ENCODE measurements at regions not wholly inside any gene's neighbourhood (a gene's known extent, or its start where the extent isn't known, plus 50 kb on each side); places are given as distances from the start of the nearest gene placed in this dataset.
"Not testable (repeated sequence)": the region's sequence is repeated elsewhere in the genome, so short reads cannot be mapped to it uniquely, and the experiment has no call there.

GRCh38 chr4:138451276-138451663, 209.1 kb upstream of the SLC7A11 start:
- no CpG with 5 or more reads among the region's 1 CpG for WGBS, 2 experiments (ENCODE audit: insufficient coverage in 2 of 2)
- no peaks in the 10 kb centered on the region for H3K4me1 ChIP-seq (ENCODE audit: control insufficient read depth, insufficient read depth, low read length, poor library complexity, severe bottlenecking)
- H3K4me3 ChIP-seq (ENCODE audit: extremely low read depth, insufficient read depth, low read length, poor library complexity, severe bottlenecking), result no peak overlapping the region
- H3K36me3 ChIP-seq (ENCODE audit: control insufficient read depth, insufficient read depth, low read length), result no peaks in the 10 kb centered on the region
- no peak overlapping the region for H3K27ac ChIP-seq (ENCODE audit: low read depth, low read length, severe bottlenecking)
- H3K9me3 ChIP-seq (ENCODE audit: control insufficient read depth, low read length), result no peaks in the 10 kb centered on the region

DNA sequence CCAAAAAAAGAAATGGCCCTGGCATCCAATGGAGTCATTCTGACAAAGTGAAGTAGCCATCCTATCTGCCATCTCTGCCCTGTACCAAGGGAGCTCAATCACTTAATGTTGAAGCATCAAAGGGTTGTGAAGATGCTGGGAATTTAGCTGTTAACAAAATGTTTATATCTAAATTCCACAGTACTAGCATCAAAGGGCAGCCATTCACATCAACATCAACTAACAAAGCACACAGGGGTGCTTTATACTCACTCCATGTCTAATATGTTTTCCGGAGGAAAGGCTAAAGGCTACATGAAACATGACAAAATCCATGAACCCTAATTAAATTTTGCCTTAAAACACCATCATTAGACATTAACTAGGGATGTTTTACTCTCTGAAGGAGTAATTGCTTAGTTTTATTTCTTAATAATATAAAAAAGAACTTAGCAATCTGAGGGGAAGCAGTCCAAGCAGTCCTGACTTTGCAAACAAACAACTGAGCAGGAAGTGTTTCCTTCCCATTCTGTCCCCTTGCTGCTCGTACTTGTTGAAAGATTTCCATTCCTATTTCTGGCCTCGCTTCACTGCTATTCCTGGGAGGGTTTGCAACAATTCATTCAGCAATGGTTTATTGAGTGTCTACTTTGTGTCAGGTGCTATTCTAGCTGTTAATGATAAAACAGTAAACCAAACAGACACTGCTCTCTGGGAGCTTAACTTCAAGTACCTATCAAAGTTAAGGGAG, 208.6 kb upstream of the SLC7A11 start:
- Histone ChIP-seq H3K4me3 (ENCODE audit: extremely low read depth, insufficient read depth, low read length, poor library complexity, severe bottlenecking) (no peak overlapping the region), H3K36me3 (ENCODE audit: control insufficient read depth, insufficient read depth, low read length) (no peaks in the 10 kb centered on the region), H3K4me1 (ENCODE audit: control insufficient read depth, insufficient read depth, low read length, poor library complexity, severe bottlenecking) (no peaks in the 10 kb centered on the region), H3K27ac (ENCODE audit: low read depth, low read length, severe bottlenecking) (no peak overlapping the region), H3K9me3 (ENCODE audit: control insufficient read depth, low read length) (no peaks in the 10 kb centered on the region)
- WGBS, 2 experiments (ENCODE audit: insufficient coverage in 2 of 2), result 71 to 80% methylated on average over 1 of the region's 3 CpGs

GRCh38 chr4:138449938-138450337, 207.8 kb upstream of the SLC7A11 start:
- no peak overlapping the region for H3K27ac ChIP-seq (ENCODE audit: low read depth, low read length, severe bottlenecking)
- no peaks in the 10 kb centered on the region for H3K9me3 ChIP-seq (ENCODE audit: control insufficient read depth, low read length)
- no peaks in the 10 kb centered on the region for H3K36me3 ChIP-seq (ENCODE audit: control insufficient read depth, insufficient read depth, low read length)
- no peak overlapping the region for H3K4me3 ChIP-seq (ENCODE audit: extremely low read depth, insufficient read depth, low read length, poor library complexity, severe bottlenecking)
- no peaks in the 10 kb centered on the region for H3K4me1 ChIP-seq (ENCODE audit: control insufficient read depth, insufficient read depth, low read length, poor library complexity, severe bottlenecking)
- 83 to 94% methylated on average over 2 of the region's 3 CpGs for WGBS, 2 experiments (ENCODE audit: insufficient coverage in 2 of 2)

GRCh38 chr4:138448169-138448568, 206.0 kb upstream of the SLC7A11 start:
- WGBS, 2 experiments (ENCODE audit: insufficient coverage in 2 of 2), result no CpG with 5 or more reads among the region's 1 CpG
- Histone ChIP-seq H3K36me3 (ENCODE audit: control insufficient read depth, insufficient read depth, low read length) (no peaks in the 10 kb centered on the region), H3K4me1 (ENCODE audit: control insufficient read depth, insufficient read depth, low read length, poor library complexity, severe bottlenecking) (no peaks in the 10 kb centered on the region), H3K4me3 (ENCODE audit: extremely low read depth, insufficient read depth, low read length, poor library complexity, severe bottlenecking) (no peak overlapping the region), H3K27ac (ENCODE audit: low read depth, low read length, severe bottlenecking) (no peak overlapping the region), H3K9me3 (ENCODE audit: control insufficient read depth, low read length) (no peaks in the 10 kb centered on the region)

GRCh38 chr4:138446456-138446855, 204.3 kb upstream of the SLC7A11 start:
- H3K4me3 ChIP-seq (ENCODE audit: extremely low read depth, insufficient read depth, low read length, poor library complexity, severe bottlenecking), result no peak overlapping the region
- 100% methylated on average over 1 of the region's 5 CpGs for WGBS, 2 experiments (ENCODE audit: insufficient coverage in 2 of 2)
- no peaks in the 10 kb centered on the region for H3K4me1 ChIP-seq (ENCODE audit: control insufficient read depth, insufficient read depth, low read length, poor library complexity, severe bottlenecking)
- no peak overlapping the region for H3K27ac ChIP-seq (ENCODE audit: low read depth, low read length, severe bottlenecking)
- H3K9me3 ChIP-seq (ENCODE audit: control insufficient read depth, low read length), result no peaks in the 10 kb centered on the region
- H3K36me3 ChIP-seq (ENCODE audit: control insufficient read depth, insufficient read depth, low read length), result no peaks in the 10 kb centered on the region

DNA sequence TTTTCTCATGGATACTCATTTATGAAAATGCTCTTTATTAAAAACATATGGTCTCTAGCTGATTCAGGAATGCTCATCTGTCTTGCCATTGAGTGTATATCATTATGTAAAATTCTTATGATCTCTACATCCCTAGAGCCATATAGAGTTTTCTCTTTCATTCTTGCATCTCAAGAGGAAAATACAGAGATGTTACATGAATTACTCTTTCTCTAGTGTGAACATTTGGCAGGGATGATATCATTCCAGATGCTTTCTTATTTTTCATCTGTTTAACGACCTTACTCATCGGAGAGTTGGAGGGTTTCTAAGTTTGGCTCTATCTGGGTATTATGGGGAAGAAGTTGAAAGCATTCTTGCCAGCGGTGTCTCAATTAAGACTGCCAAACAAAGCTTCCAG, 202.9 kb upstream of the SLC7A11 start:
- H3K9me3 ChIP-seq (ENCODE audit: control insufficient read depth, low read length), result no peaks in the 10 kb centered on the region
- no peaks in the 10 kb centered on the region for H3K36me3 ChIP-seq (ENCODE audit: control insufficient read depth, insufficient read depth, low read length)
- no peak overlapping the region for H3K27ac ChIP-seq (ENCODE audit: low read depth, low read length, severe bottlenecking)
- no peaks in the 10 kb centered on the region for H3K4me1 ChIP-seq (ENCODE audit: control insufficient read depth, insufficient read depth, low read length, poor library complexity, severe bottlenecking)
- no CpG with 5 or more reads among the region's 3 CpGs for WGBS, 2 experiments (ENCODE audit: insufficient coverage in 2 of 2)
- no peak overlapping the region for H3K4me3 ChIP-seq (ENCODE audit: extremely low read depth, insufficient read depth, low read length, poor library complexity, severe bottlenecking)

- Histone ChIP-seq H3K4me1 (ENCODE audit: control insufficient read depth, insufficient read depth, low read length, poor library complexity, severe bottlenecking) (no peaks in the 10 kb centered on the region), H3K27ac (ENCODE audit: low read depth, low read length, severe bottlenecking) (no peak overlapping the region), H3K4me3 (ENCODE audit: extremely low read depth, insufficient read depth, low read length, poor library complexity, severe bottlenecking) (no peak overlapping the region), H3K9me3 (ENCODE audit: control insufficient read depth, low read length) (no peaks in the 10 kb centered on the region), H3K36me3 (ENCODE audit: control insufficient read depth, insufficient read depth, low read length) (no peaks in the 10 kb centered on the region)
- WGBS, 2 experiments (ENCODE audit: insufficient coverage in 2 of 2), result no CpG with 5 or more reads among the region's 2 CpGs
Measured at GRCh38 chr4:138444260-138444659, 202.1 kb upstream of the SLC7A11 start.

DNA sequence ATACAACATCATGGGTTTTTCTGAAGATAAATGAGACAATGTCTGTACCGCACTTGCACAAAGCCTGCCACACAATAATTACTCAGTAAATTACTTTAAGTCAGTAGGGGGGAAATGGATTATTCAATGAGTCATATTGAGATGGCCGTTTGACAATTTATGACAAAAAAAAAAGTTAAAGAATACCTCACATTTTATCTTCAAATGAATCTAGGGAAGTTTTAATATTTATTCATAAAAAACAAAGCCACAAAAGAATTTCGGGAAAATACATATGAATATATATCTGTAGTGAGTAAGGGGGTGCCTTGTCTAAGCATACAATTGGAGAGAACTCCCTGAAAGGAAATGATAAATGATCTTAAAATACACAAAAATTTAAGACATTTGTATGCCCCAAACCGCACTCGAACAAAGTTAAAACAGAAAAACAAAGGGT, 197.0 kb upstream of the SLC7A11 start:
- Histone ChIP-seq H3K4me3 (ENCODE audit: extremely low read depth, insufficient read depth, low read length, poor library complexity, severe bottlenecking) (no peak overlapping the region), H3K36me3 (ENCODE audit: control insufficient read depth, insufficient read depth, low read length) (no peaks in the 10 kb centered on the region), H3K27ac (ENCODE audit: low read depth, low read length, severe bottlenecking) (no peak overlapping the region), H3K4me1 (ENCODE audit: control insufficient read depth, insufficient read depth, low read length, poor library complexity, severe bottlenecking) (no peaks in the 10 kb centered on the region), H3K9me3 (ENCODE audit: control insufficient read depth, low read length) (no peaks in the 10 kb centered on the region)
- no CpG with 5 or more reads among the region's 5 CpGs for WGBS, 2 experiments (ENCODE audit: insufficient coverage in 2 of 2)

DNA sequence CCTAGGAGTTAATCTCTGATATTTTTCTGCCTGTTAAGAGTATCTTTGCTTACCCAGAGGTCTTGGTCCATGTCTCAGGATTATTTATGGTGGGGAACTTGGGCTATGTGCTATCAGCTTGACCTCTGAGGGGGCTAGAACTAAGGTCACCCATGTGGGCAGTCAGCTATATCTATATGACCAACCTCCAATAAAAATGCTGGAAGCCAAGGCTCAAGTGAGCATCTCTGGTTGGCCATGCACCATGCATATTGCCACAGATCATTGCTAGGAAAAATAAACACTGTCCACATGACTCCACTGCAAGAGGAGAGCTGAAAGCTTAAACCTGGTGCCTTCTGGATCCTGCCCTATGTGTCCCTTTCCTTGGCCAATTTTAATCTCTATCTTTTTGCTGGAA, 196.5 kb upstream of the SLC7A11 start:
- Histone ChIP-seq H3K27ac (ENCODE audit: low read depth, low read length, severe bottlenecking) (no peak overlapping the region), H3K4me1 (ENCODE audit: control insufficient read depth, insufficient read depth, low read length, poor library complexity, severe bottlenecking) (no peaks in the 10 kb centered on the region), H3K36me3 (ENCODE audit: control insufficient read depth, insufficient read depth, low read length) (no peaks in the 10 kb centered on the region), H3K9me3 (ENCODE audit: control insufficient read depth, low read length) (no peaks in the 10 kb centered on the region), H3K4me3 (ENCODE audit: extremely low read depth, insufficient read depth, low read length, poor library complexity, severe bottlenecking) (no peak overlapping the region)

DNA sequence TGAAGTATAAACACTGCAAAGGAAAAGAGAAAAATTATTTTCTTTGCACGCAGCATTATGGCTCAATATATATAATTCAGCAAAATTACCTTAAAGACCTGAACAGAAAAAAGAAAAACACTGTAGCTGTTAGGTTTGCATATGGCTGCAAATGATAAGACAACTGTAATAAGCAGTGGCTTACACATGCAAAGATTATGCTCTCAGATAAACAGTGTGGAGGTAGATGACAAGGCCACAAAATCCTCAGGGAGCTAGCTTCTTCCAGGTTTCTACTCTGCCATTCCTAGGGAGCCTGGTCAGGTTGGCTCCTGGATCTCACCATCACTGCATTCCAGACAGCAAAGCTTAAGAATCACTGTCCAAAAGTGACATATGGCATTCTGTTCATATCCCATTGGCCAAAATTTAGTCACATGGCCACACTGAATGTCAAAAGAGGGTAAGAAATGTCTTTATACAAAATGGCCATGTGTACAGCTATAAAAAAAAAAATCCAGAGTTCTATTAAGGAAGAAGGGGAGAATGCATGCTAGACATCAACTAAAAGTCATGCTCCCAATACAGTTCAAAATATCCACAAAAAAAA, 195.2 kb upstream of the SLC7A11 start:
- no peaks in the 10 kb centered on the region for H3K36me3 ChIP-seq (ENCODE audit: control insufficient read depth, insufficient read depth, low read length)
- H3K27ac ChIP-seq (ENCODE audit: low read depth, low read length, severe bottlenecking), result no peak overlapping the region
- no peaks in the 10 kb centered on the region for H3K4me1 ChIP-seq (ENCODE audit: control insufficient read depth, insufficient read depth, low read length, poor library complexity, severe bottlenecking)
- WGBS, 2 experiments (ENCODE audit: insufficient coverage in 2 of 2), result no CpG with 5 or more reads among the region's 1 CpG
- H3K9me3 ChIP-seq (ENCODE audit: control insufficient read depth, low read length), result no peaks in the 10 kb centered on the region
- H3K4me3 ChIP-seq (ENCODE audit: extremely low read depth, insufficient read depth, low read length, poor library complexity, severe bottlenecking), result no peak overlapping the region

DNA sequence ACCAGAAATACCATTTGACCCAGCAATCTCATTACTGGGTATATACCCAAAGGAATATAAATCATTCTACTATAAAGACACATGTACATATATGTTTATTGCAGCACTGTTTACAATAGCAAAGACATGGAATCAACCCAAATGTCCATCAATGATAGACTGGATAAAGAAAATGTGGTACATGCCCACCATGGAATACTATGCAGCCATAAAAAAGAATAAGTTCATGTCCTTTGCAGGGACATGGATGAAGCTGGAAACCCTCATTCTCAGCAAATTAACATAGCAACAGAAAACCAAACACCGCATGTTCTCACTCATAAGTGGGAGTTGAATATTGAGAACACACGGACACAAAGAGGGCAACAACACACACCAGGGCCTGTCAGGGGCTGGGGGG, 193.6 kb upstream of the SLC7A11 start:
- 92% methylated on average over 2 of the region's 2 CpGs; no CpG with 5 or more reads in 1 of the 2 experiments for WGBS, 2 experiments (ENCODE audit: insufficient coverage in 2 of 2)
- H3K4me3 ChIP-seq (ENCODE audit: extremely low read depth, insufficient read depth, low read length, poor library complexity, severe bottlenecking); H3K27ac ChIP-seq (ENCODE audit: low read depth, low read length, severe bottlenecking); H3K36me3 ChIP-seq (ENCODE audit: control insufficient read depth, insufficient read depth, low read length); H3K4me1 ChIP-seq (ENCODE audit: control insufficient read depth, insufficient read depth, low read length, poor library complexity, severe bottlenecking); H3K9me3 ChIP-seq (ENCODE audit: control insufficient read depth, low read length): not testable (repeated sequence)
